Activated B cell treated with CpG ODN at 0.5 μM for 24 hours (primary cell): ENCODE measurements at regions not wholly inside any gene's neighbourhood (a gene's known extent, or its start where the extent isn't known, plus 50 kb on each side); places are given as distances from the start of the nearest gene placed in this dataset.

Experiments used
- ATAC-seq: fragments of 200-7000 bp; cut with Tn5 transposase; one replicate; pipeline ENCODE4 v1.10.0; 2021; ENCODE audit warnings: low read depth, mild to moderate bottlenecking, moderate library complexity
- CTCF ChIA-PET: fragments of 350-600 bp; sonication (Branson Sonifier 250); formaldehyde crosslinking; loops from one replicate; lab custom pipeline; 2021; ENCODE audit warnings: antibody characterized with exemption; lab: Charles Lee
- POLR2A ChIA-PET: fragments of 350-600 bp; sonication (Branson Sonifier 250); formaldehyde crosslinking; loops from one replicate; lab custom pipeline; 2021; ENCODE audit warnings: antibody characterized with exemption; lab: Charles Lee
- DNase-seq: peaks from one replicate; pipeline ENCODE4 v3.0.0; 2022
- H3K27ac Mint-ChIP-seq: one replicate; pipeline ENCODE4 v1.8.0; 2020; ENCODE audit warnings: mixed read lengths
- H3K27me3 Mint-ChIP-seq: one replicate; pipeline ENCODE4 v1.8.0; 2021; ENCODE audit warnings: mixed read lengths
- H3K36me3 Mint-ChIP-seq: one replicate; pipeline ENCODE4 v1.8.0; 2021; ENCODE audit warnings: low read depth, mixed read lengths
- H3K4me1 Mint-ChIP-seq: one replicate; pipeline ENCODE4 v1.8.0; 2021; ENCODE audit warnings: mixed read lengths
- H3K4me3 Mint-ChIP-seq: one replicate; pipeline ENCODE4 v1.8.0; 2020; ENCODE audit warnings: mild to moderate bottlenecking, mixed read lengths
- H3K9me3 Mint-ChIP-seq: one replicate; pipeline ENCODE4 v1.8.0; 2020; ENCODE audit warnings: mixed read lengths
- CTCF ChIP-seq: fragments of 200-600 bp; IDR thresholded peaks from one replicate; pipeline ENCODE4 v1.8.0; 2022; ENCODE audit warnings: antibody characterized with exemption, mild to moderate bottlenecking
- intact Hi-C: fragments of 100-400 bp; cut with micrococcal nuclease; formaldehyde crosslinking; loops from one replicate; pipeline ENCODE4 v1.15.1; 2024

GRCh38 chr2:176656038-176656775 lies 387.0 kb downstream of the MTX2 start:
- no peak for DNase-seq
- ChIA-PET CTCF (no interaction called here), POLR2A (no interaction called here)
- no peak for ATAC-seq
- Mint-ChIP-seq H3K9me3 (no peaks in the 10 kb centered on the region), H3K36me3 (no peaks in the 10 kb centered on the region), H3K27ac (no peak overlapping the region), H3K27me3 (peaks cover 29% of the 10 kb centered on the region), H3K4me3 (no peak overlapping the region), H3K4me1 (no peaks in the 10 kb centered on the region)
- intact Hi-C loops = no loop called here
- TF ChIP-seq CTCF = no peak

- ATAC-seq = no peak
- CTCF ChIA-PET = no interaction called here
These were observed 387.5 kb downstream of the MTX2 start for GRCh38 chr2:176656776-176657140.

GRCh38 chr2:176657393-176657792 lies 388.2 kb downstream of the MTX2 start:
- CTCF ChIA-PET = no interaction called here
- Mint-ChIP-seq H3K9me3 (no peaks in the 10 kb centered on the region), H3K27me3 (peaks cover 27% of the 10 kb centered on the region), H3K4me1 (no peaks in the 10 kb centered on the region), H3K27ac (no peak overlapping the region), H3K36me3 (no peaks in the 10 kb centered on the region), H3K4me3 (no peak overlapping the region)
- no peak for TF ChIP-seq CTCF
- POLR2A ChIA-PET = no interaction called here
- intact Hi-C loops = no loop called here
- ATAC-seq (no peak), DNase-seq (no peak)

More at GRCh38 chr2:176656776-176657140, 387.5 kb downstream of the MTX2 start:
- no peak for DNase-seq
- Mint-ChIP-seq H3K27ac (no peak overlapping the region), H3K27me3 (peaks cover 29% of the 10 kb centered on the region), H3K9me3 (no peaks in the 10 kb centered on the region), H3K4me1 (no peaks in the 10 kb centered on the region), H3K36me3 (no peaks in the 10 kb centered on the region), H3K4me3 (no peak overlapping the region)
- POLR2A ChIA-PET = no interaction called here
- intact Hi-C loops = no loop called here
- no peak for TF ChIP-seq CTCF

GRCh38 chr2:176658708-176659107 lies 389.5 kb downstream of the MTX2 start:
- ATAC-seq (no peak), DNase-seq (no peak)
- Mint-ChIP-seq H3K4me3 (no peak overlapping the region), H3K27ac (no peak overlapping the region), H3K27me3 (peaks cover 28% of the 10 kb centered on the region), H3K36me3 (no peaks in the 10 kb centered on the region), H3K4me1 (no peaks in the 10 kb centered on the region), H3K9me3 (no peaks in the 10 kb centered on the region)
- ChIA-PET POLR2A (no interaction called here), CTCF (no interaction called here)
- no peak for TF ChIP-seq CTCF
- intact Hi-C loops = no loop called here

GRCh38 chr2:176662753-176663152 lies 393.5 kb downstream of the MTX2 start:
- Mint-ChIP-seq H3K4me1 (no peaks in the 10 kb centered on the region), H3K9me3 (no peaks in the 10 kb centered on the region), H3K36me3 (no peaks in the 10 kb centered on the region), H3K27me3 (peaks cover 34% of the 10 kb centered on the region), H3K27ac (no peak overlapping the region), H3K4me3 (no peak overlapping the region)
- POLR2A ChIA-PET = no interaction called here
- DNase-seq (no peak), ATAC-seq (no peak)
- CTCF ChIA-PET = interaction anchor here (0.6 to 1.0 kb wide), 2 partner anchors 8 to 11 kb away, joined by 3 read pairs; no protein-coding TSS in a partner anchor
- intact Hi-C loops = no loop called here
- no peak for TF ChIP-seq CTCF
